ENCODE measurements at regions not wholly inside any gene's neighbourhood (a gene's known extent, or its start where the extent isn't known, plus 50 kb on each side); places are given as distances from the start of the nearest gene placed in this dataset.

GRCh38 chr9:106648799-106649198 lies 214.2 kb upstream of the ZNF462 start:
- TF ChIP-seq, protein P1, sequence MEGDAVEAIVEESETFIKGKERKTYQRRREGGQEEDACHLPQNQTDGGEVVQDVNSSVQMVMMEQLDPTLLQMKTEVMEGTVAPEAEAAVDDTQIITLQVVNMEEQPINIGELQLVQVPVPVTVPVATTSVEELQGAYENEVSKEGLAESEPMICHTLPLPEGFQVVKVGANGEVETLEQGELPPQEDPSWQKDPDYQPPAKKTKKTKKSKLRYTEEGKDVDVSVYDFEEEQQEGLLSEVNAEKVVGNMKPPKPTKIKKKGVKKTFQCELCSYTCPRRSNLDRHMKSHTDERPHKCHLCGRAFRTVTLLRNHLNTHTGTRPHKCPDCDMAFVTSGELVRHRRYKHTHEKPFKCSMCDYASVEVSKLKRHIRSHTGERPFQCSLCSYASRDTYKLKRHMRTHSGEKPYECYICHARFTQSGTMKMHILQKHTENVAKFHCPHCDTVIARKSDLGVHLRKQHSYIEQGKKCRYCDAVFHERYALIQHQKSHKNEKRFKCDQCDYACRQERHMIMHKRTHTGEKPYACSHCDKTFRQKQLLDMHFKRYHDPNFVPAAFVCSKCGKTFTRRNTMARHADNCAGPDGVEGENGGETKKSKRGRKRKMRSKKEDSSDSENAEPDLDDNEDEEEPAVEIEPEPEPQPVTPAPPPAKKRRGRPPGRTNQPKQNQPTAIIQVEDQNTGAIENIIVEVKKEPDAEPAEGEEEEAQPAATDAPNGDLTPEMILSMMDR (IDR thresholded peaks at IDR 0.05; ENCODE audit: insufficient read depth, low read depth, low read length, missing control alignments), result peak; percentile 51
- peak; percentile 47 for DNase-seq (ENCODE audit: low read depth)
- no peak overlapping the region for H3K4me3 ChIP-seq (ENCODE audit: low read length)

DNA sequence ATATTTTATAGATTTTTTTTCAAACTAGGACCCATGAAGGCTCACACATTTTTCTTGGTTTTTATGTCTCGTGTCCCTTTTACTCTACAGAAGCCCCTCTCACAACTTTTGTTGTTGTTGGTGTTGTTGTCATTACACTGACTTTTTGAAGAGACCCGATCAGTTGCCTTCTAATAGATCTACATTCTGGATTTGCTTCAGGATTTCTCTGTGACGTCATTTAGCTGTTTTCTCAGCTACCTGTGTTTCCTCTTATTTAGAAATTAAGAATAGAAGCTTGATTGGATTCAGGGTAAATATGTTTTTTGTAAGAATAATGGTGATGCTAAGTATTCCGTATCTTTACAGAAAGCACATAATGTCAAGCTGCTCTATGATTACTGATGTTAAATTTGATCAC lies 213.3 kb upstream of the ZNF462 start:
- TF ChIP-seq, protein P1 (IDR thresholded peaks at IDR 0.05; ENCODE audit: insufficient read depth, low read depth, low read length, missing control alignments), result no peak
- H3K4me3 ChIP-seq (ENCODE audit: low read length), result no peak overlapping the region
- no peak for DNase-seq (ENCODE audit: low read depth)

- DNase-seq (ENCODE audit: low read depth), result no peak
- H3K4me3 ChIP-seq (ENCODE audit: low read length), result no peak overlapping the region
- TF ChIP-seq, protein P1 (IDR thresholded peaks at IDR 0.05; ENCODE audit: insufficient read depth, low read depth, low read length, missing control alignments), result no peak
Measured at GRCh38 chr9:106653213-106653612, 209.8 kb upstream of the ZNF462 start.

- H3K4me3 ChIP-seq (ENCODE audit: low read length), result no peak overlapping the region
- TF ChIP-seq, protein P1 (IDR thresholded peaks at IDR 0.05; ENCODE audit: insufficient read depth, low read depth, low read length, missing control alignments), result no peak
- no peak for DNase-seq (ENCODE audit: low read depth)
Measured at GRCh38 chr9:106655966-106656365, 207.0 kb upstream of the ZNF462 start.

GRCh38 chr9:106657926-106658325 lies 205.0 kb upstream of the ZNF462 start:
- no peak overlapping the region for H3K4me3 ChIP-seq (ENCODE audit: low read length)
- TF ChIP-seq, protein P1 (IDR thresholded peaks at IDR 0.05; ENCODE audit: insufficient read depth, low read depth, low read length, missing control alignments), result no peak
- no peak for DNase-seq (ENCODE audit: low read depth)

GRCh38 chr9:106668534-106668933 lies 194.4 kb upstream of the ZNF462 start:
- H3K4me3 ChIP-seq (ENCODE audit: low read length), result no peak overlapping the region
- TF ChIP-seq, protein P1 (IDR thresholded peaks at IDR 0.05; ENCODE audit: insufficient read depth, low read depth, low read length, missing control alignments), result no peak
- DNase-seq (ENCODE audit: low read depth), result no peak

- no peak for DNase-seq (ENCODE audit: low read depth)
- TF ChIP-seq, protein P1 (IDR thresholded peaks at IDR 0.05; ENCODE audit: insufficient read depth, low read depth, low read length, missing control alignments), result no peak
- H3K4me3 ChIP-seq (ENCODE audit: low read length), result no peak overlapping the region
Measured at GRCh38 chr9:106669835-106670234, 193.1 kb upstream of the ZNF462 start.

All from epithelial cell of esophagus (primary cell).